ENCODE measurements at regions not wholly inside any gene's neighbourhood (a gene's known extent, or its start where the extent isn't known, plus 50 kb on each side); places are given as distances from the start of the nearest gene placed in this dataset.
A peak's percentile ranks its signal among the peaks of the same experiment; 100 is the strongest.
"Not testable (repeated sequence)": the region's sequence is repeated elsewhere in the genome, so short reads cannot be mapped to it uniquely, and the experiment has no call there.

GRCh38 chr2:155879900-155880299 is 452.6 kb downstream of the NR4A2 start:
- not testable (repeated sequence) for DNase-seq

DNA sequence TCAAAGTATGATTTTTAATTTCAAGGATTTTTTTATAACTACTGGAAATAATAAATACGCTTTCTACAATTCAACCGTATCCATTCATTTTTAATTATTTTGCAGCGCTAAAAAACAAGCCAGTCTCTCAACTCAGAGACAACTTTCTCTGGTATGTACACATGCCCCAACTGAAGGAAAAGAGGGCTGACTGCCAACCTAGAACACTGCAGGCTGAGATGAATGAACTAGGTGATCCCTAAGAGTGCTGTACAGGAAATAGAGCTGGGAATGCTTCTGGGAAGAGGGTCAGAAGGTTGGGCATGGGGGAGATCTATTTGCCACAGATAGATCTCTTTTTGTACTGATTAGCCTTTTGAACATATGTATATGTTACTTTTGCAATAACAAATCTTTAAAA is 460.1 kb downstream of the NR4A2 start:
- DNase-seq: no peak

DNA sequence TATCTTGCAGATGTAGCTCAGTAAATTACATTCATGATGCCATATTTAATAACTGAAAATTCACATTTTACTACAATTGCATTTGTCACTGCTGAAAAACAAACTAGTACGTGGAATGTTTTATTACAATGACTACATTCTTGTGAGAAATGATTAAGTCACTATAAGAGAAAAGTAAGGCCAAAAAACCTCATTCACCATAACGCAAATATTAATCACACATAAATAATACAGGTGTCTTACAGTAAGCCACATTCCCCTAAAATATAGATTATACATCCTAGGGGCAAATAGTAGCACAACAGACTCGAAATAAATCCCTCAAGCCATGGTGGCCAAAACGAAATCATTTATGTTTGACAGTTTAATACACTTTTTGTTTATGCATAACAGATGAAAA is 460.6 kb downstream of the NR4A2 start:
- DNase-seq: no peak

GRCh38 chr2:155867564-155867963 is 465.0 kb downstream of the NR4A2 start:
- DNase-seq: no peak

GRCh38 chr2:155866477-155866876 is 466.0 kb downstream of the NR4A2 start:
- DNase-seq: peak; percentile 9

GRCh38 chr2:155852156-155852555 is 480.4 kb downstream of the NR4A2 start:
- DNase-seq: no peak

DNA sequence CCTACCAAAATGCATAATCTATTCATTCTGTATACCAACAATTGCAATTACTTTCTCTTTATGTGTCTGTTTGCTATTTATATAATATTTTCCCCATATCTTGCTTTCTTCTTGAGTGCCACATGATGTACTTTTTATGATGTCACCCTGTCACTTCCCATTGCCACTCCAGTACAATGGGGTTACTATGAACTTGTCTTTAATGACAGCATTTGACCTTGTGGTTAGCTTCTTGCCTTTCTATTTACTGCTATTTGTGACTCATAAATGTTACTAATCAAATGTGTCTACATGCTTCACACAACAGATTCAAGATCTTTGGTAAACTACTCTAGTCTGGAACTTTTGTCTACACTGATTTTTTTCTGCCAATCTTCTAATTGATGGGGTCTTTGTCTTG is 486.3 kb downstream of the NR4A2 start:
- no peak for DNase-seq

- DNase-seq: no peak
These were observed 488.1 kb downstream of the NR4A2 start for GRCh38 chr2:155844461-155844860.

DNA sequence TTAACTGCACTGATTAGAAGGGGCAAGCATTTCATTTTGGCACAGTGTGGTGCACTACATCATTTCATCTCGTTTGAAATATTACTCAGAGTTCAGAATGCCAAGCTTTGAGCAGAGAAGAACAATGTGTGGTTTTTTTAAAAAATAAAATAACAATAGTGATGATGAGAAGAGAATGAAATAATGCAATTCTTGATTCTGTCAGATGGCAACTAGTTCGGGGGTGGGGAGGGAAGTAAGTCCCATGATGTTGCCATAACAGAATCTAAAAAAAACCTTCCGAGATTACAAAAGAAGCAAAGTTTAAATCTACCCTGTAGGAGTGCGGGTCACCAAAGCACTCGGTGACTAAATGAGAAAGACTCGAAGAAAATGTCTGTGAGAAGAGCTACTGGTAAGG is 490.4 kb downstream of the NR4A2 start:
- no peak for DNase-seq

GRCh38 chr2:155841442-155841841 is 491.1 kb downstream of the NR4A2 start:
- DNase-seq: no peak

DNA sequence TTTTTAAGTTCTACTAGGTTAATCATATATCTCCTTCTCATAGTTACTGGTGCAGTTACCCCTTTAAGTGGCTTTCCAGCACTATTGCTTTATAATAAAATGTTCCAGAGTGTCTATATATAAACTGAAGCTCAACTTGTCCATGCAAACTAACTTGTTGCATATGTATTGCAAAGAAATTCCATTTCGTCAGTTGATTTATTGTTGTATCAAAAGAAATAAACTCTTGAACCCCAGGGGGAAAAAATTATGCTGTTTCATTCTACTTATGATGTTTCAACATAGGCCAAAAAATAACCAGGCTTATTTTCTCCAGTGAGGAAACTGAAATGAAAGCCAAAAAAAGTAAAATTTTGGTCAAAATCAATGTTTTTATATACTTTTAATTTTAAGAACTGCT is 491.9 kb downstream of the NR4A2 start:
- no peak for DNase-seq

DNA sequence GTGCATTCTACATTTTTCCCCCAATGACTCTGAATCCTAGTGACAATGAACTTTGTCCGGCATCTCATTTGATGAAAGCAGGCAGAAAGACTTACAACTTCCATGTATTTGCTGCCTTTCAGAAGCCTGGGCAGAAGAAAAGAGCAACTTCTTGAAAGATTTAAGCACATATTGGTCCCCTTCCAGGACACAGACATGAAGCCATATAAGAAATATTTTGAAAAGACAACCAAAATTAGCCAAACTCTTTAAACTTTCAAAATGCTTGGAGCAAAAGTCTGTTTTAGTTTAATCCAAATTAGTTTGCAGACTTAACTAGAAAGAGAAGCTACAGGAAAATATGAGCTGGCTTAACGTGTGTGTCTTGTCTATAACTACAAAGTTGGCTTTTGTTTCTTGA is 492.5 kb downstream of the NR4A2 start:
- no peak for DNase-seq

DNA sequence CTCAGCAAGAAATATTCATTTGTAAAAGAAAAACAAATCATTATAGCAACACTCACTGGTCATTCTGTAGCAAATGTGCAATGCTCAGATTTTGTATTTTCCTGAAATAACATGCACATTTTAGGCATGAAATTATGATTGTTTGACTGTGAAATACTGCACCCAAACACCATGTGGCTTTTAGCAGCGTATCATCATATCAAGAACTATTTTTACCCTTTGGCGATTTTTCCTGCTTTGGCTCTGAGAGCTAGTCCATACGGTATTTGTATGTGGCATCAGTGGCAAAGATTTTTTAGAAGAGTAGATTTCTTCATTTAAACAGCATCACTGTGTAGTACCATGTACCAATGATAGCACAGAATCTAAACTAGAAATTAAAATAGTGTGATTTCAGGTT is 493.1 kb downstream of the NR4A2 start:
- no peak for DNase-seq

GRCh38 chr2:155836439-155836838 is 496.1 kb downstream of the NR4A2 start:
- no peak for DNase-seq

GRCh38 chr2:155830817-155831579 is 501.5 kb downstream of the NR4A2 start:
- DNase-seq: peak; percentile 26

DNA sequence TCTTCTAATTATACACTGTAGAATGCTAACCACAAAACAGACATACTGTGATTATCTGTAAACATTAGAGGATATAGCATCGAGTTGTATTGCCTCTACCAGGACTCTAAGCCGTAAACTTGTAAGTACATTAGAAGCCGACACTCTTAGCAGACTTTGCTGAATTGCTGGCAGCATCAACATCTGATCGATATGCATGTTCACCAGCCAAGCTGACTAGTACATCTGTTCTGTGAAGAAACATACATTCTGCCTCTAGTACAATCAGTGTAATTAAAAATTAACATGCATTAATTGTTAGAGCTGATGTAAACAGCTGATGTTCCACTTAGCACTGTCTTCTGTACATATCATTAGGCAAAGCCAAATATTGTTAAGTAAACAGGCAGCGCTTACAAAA is 502.2 kb downstream of the NR4A2 start:
- DNase-seq: no peak

DNA sequence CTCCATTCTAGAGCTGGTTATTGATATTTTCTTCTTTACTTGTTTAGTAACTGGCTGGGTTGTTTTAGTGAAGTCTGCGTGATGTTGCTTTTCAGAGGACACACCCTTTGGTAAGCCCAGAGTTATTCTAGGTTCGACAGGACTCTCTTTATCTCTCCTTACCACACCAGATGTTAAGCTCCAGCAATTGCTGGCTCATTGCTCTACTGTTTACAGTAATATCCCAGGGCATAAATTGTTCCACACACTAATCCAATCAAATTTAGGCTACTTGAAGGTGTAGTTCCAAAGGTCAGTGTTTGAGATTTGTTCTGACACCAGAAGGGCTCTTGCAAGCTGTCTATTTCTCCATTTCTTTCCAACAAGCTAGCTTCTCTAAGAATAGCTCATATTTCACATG is 506.6 kb downstream of the NR4A2 start:
- DNase-seq: no peak

- no peak for DNase-seq
These were observed 516.7 kb downstream of the NR4A2 start for GRCh38 chr2:155815851-155816250.

- DNase-seq: no peak
These were observed 517.2 kb downstream of the NR4A2 start for GRCh38 chr2:155815275-155815674.

- DNase-seq: no peak
These were observed 522.1 kb downstream of the NR4A2 start for GRCh38 chr2:155810411-155810810.

DNA sequence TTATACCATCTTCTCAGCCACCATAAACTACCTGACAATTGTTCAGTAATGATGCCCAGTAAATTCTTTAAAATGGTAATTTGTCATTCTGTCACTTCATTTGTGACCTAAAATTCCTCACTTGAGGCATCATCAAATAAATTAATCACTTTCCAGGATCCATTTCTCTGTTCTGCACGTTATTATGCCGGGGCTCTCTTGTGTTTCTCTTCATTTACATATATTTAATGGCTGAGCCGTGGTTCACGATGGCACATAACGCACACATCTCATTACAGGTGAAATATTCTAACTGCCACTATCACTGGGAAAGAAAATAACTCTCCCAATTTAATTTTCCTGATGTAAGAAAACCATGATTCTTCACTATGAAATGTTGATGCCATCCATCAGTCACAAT is 529.6 kb downstream of the NR4A2 start:
- no peak for DNase-seq

GRCh38 chr2:155792666-155793065 is 539.9 kb downstream of the NR4A2 start:
- no peak for DNase-seq

GRCh38 chr2:155770516-155770915 is 562.0 kb downstream of the NR4A2 start:
- no peak for DNase-seq

GRCh38 chr2:155766342-155767115 is 566.0 kb downstream of the NR4A2 start:
- no peak for DNase-seq

DNA sequence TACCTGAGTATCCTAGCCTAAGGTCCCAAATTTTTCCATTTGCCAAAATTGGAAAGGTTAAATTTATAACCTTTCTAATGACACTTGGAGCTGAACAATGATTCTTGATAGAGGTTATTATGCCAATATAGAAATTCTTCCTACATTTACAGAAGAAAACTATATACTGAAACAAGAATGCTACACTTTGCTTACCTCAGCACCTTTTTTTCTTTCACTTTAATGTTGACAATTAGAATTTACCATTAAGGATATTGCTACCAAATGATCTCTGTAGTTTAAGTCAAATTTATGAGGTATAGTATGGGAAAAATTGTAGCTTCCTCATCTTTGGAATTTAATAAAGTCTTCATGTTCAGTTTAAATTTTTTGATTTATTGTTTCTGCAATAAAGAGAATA is 577.0 kb downstream of the NR4A2 start:
- DNase-seq: no peak
